Omental fat pad (tissue), 3 donors: ENCODE measurements at regions not wholly inside any gene's neighbourhood (a gene's known extent, or its start where the extent isn't known, plus 50 kb on each side); places are given as distances from the start of the nearest gene placed in this dataset.

Source experiments
- ATAC-seq: fragments of 150-250 bp; one replicate; pipeline ENCODE4 v1.9.1; 2016; ENCODE audit warnings: mild to moderate bottlenecking, moderate library complexity; ENCODE audit not compliant: low FRiP score
- DNase-seq: peaks from one replicate; pipeline ENCODE4 v3.0.0-alpha.2; 2019; ENCODE audit warnings: low spot score
- TF ChIP-seq, protein P1 (sequence below), 3 donors: fragments of 450-650 bp; IDR thresholded peaks; one replicate each; pipeline ENCODE4 v1.5.1; 2016 to 2017; ENCODE audit warnings: antibody characterized with exemption in 3 of 3, mild to moderate bottlenecking in 3 of 3, moderate library complexity in 2 of 3

GRCh38 chr12:82130762-82131161 is 227.4 kb downstream of the CCDC59 start:
- TF ChIP-seq, protein P1, sequence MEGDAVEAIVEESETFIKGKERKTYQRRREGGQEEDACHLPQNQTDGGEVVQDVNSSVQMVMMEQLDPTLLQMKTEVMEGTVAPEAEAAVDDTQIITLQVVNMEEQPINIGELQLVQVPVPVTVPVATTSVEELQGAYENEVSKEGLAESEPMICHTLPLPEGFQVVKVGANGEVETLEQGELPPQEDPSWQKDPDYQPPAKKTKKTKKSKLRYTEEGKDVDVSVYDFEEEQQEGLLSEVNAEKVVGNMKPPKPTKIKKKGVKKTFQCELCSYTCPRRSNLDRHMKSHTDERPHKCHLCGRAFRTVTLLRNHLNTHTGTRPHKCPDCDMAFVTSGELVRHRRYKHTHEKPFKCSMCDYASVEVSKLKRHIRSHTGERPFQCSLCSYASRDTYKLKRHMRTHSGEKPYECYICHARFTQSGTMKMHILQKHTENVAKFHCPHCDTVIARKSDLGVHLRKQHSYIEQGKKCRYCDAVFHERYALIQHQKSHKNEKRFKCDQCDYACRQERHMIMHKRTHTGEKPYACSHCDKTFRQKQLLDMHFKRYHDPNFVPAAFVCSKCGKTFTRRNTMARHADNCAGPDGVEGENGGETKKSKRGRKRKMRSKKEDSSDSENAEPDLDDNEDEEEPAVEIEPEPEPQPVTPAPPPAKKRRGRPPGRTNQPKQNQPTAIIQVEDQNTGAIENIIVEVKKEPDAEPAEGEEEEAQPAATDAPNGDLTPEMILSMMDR (IDR thresholded peaks at IDR 0.05): no peak
- DNase-seq (no peak), ATAC-seq (no peak)

- DNase-seq (no peak), ATAC-seq (no peak)
- TF ChIP-seq, protein P1 (IDR thresholded peaks at IDR 0.05): no peak
Observed at GRCh38 chr12:82124711-82125380, 233.3 kb downstream of the CCDC59 start.

GRCh38 chr12:82121545-82121944 is 236.6 kb downstream of the CCDC59 start:
- TF ChIP-seq, protein P1 (IDR thresholded peaks at IDR 0.05): no peak
- no peak for DNase-seq
- no peak for ATAC-seq

- TF ChIP-seq, protein P1 (IDR thresholded peaks at IDR 0.05): no peak
- no peak for DNase-seq
- peak; percentile 32 for ATAC-seq
Observed at GRCh38 chr12:82120901-82121300, 237.3 kb downstream of the CCDC59 start.

- no peak for DNase-seq
- ATAC-seq: no peak
- TF ChIP-seq, protein P1 (IDR thresholded peaks at IDR 0.05): no peak
Observed at GRCh38 chr12:82109243-82109642, 248.9 kb downstream of the CCDC59 start.

GRCh38 chr12:82108615-82109014 is 249.6 kb downstream of the CCDC59 start:
- DNase-seq (no peak), ATAC-seq (no peak)
- TF ChIP-seq, protein P1 (IDR thresholded peaks at IDR 0.05): no peak

- DNase-seq: no peak
- TF ChIP-seq, protein P1 (IDR thresholded peaks at IDR 0.05): no peak
- no peak for ATAC-seq
Observed at GRCh38 chr12:82099216-82099615, 259.0 kb downstream of the CCDC59 start.
